GM12801 (cell line): ENCODE measurements at regions not wholly inside any gene's neighbourhood (a gene's known extent, or its start where the extent isn't known, plus 50 kb on each side); places are given as distances from the start of the nearest gene placed in this dataset.

ENCODE experiments used
- CTCF ChIP-seq: IDR thresholded peaks from one replicate; pipeline ENCODE4 v1.5.1; 2011; ENCODE audit warnings: control low read depth; ENCODE audit not compliant: insufficient read length; ENCODE audit errors: extremely low read depth

- no peak for TF ChIP-seq CTCF
Measured at GRCh38 chr5:8156706-8157105, 287.8 kb downstream of the MTRR start.

- TF ChIP-seq CTCF: no peak
Measured at GRCh38 chr5:8157320-8157822, 288.4 kb downstream of the MTRR start.

GRCh38 chr5:8176101-8176693, 307.2 kb downstream of the MTRR start:
- no peak for TF ChIP-seq CTCF

GRCh38 chr5:8184455-8185063, 315.6 kb downstream of the MTRR start:
- no peak for TF ChIP-seq CTCF

GRCh38 chr5:8185852-8186251, 316.9 kb downstream of the MTRR start:
- no peak for TF ChIP-seq CTCF

- TF ChIP-seq CTCF: no peak
Measured at GRCh38 chr5:8188874-8189565, 320.1 kb downstream of the MTRR start.

GRCh38 chr5:8192840-8193239, 323.9 kb downstream of the MTRR start:
- no peak for TF ChIP-seq CTCF
